Keratinocyte (primary cell): ENCODE measurements at regions not wholly inside any gene's neighbourhood (a gene's known extent, or its start where the extent isn't known, plus 50 kb on each side); places are given as distances from the start of the nearest gene placed in this dataset.
"Not testable (repeated sequence)": the region's sequence is repeated elsewhere in the genome, so short reads cannot be mapped to it uniquely, and the experiment has no call there.

ENCODE experiments used
- DNase-seq: peaks from one replicate; pipeline ENCODE4 v3.0.0-alpha.2; 2011; ENCODE audit warnings: low read depth, missing footprints, low spot score
- FAIRE-seq: peaks from 2 replicates; lab custom pipeline; 2011; peaks lifted over from hg19 to GRCh38; lab: Jason Lieb, UNC
- H2AFZ ChIP-seq: 2 replicates; pipeline ENCODE4 v1.6.0; 2012; ENCODE audit warnings: low read length, control low read depth, inconsistent platforms; ENCODE audit not compliant: control insufficient read depth
- H3K27ac ChIP-seq: 2 replicates; pipeline ENCODE4 v1.5.1; 2011; ENCODE audit warnings: low read length; ENCODE audit not compliant: control insufficient read depth, insufficient read depth
- H3K27me3 ChIP-seq: 3 replicates; pipeline ENCODE4 v1.6.0; 2011; ENCODE audit warnings: low read length; ENCODE audit not compliant: control insufficient read depth, insufficient read depth; ENCODE audit errors: extremely low read depth
- H3K36me3 ChIP-seq, 2 experiments: 2 replicates in 1 of 2; 3 replicates in 1 of 2; pipeline ENCODE4 v1.5.1; 2011; ENCODE audit warnings: low read length in 2 of 2, mild to moderate bottlenecking in 1 of 2; ENCODE audit not compliant: control insufficient read depth in 2 of 2, insufficient read depth in 2 of 2; ENCODE audit errors: extremely low read depth in 1 of 2
- H3K4me1 ChIP-seq: 3 replicates; pipeline ENCODE4 v1.5.1; 2011; ENCODE audit warnings: low read length; ENCODE audit not compliant: control insufficient read depth, insufficient read depth; ENCODE audit errors: extremely low read depth
- H3K4me2 ChIP-seq: 3 replicates; pipeline ENCODE4 v1.6.0; 2011; ENCODE audit warnings: low read depth, low read length; ENCODE audit not compliant: control insufficient read depth, insufficient read depth; ENCODE audit errors: extremely low read depth
- H3K4me3 ChIP-seq, 3 experiments: fragments of 200-600 bp in 1 of 3; sonication (generic) in 1 of 3; 2 replicates in 2 of 3; 3 replicates in 1 of 3; pipeline ENCODE4 v1.5.1; 2011 to 2016; ENCODE audit warnings: low read length in 3 of 3, mild to moderate bottlenecking in 3 of 3, control low read depth in 2 of 3, inconsistent platforms in 1 of 3, low read depth in 1 of 3, mixed read lengths in 1 of 3, mixed run types in 1 of 3, moderate library complexity in 1 of 3; ENCODE audit not compliant: control insufficient read depth in 2 of 3, insufficient read depth in 2 of 3; ENCODE audit errors: extremely low read depth in 1 of 3
- H3K79me2 ChIP-seq: 2 replicates; pipeline ENCODE4 v1.6.0; 2012; ENCODE audit warnings: low read length; ENCODE audit not compliant: control insufficient read depth, insufficient read depth
- H3K9ac ChIP-seq: 3 replicates; pipeline ENCODE4 v1.6.0; 2011; ENCODE audit warnings: low read length; ENCODE audit not compliant: control insufficient read depth, insufficient read depth; ENCODE audit errors: extremely low read depth
- H3K9me1 ChIP-seq: 3 replicates; pipeline ENCODE4 v1.6.0; 2011; ENCODE audit warnings: low read length; ENCODE audit not compliant: control insufficient read depth, insufficient read depth; ENCODE audit errors: extremely low read depth
- H3K9me3 ChIP-seq: 2 replicates; pipeline ENCODE4 v1.5.1; 2012; ENCODE audit warnings: low read depth, low read length; ENCODE audit not compliant: control insufficient read depth
- H4K20me1 ChIP-seq: 3 replicates; pipeline ENCODE4 v1.6.0; 2011; ENCODE audit warnings: low read length; ENCODE audit not compliant: control insufficient read depth, insufficient read depth; ENCODE audit errors: extremely low read depth
- EZH2 ChIP-seq: IDR thresholded peaks from one replicate; pipeline ENCODE4 v1.6.1; 2012; ENCODE audit warnings: inconsistent platforms, mild to moderate bottlenecking, low read length, moderate library complexity
- dilution Hi-C: fragments of 300-500 bp; cut with MboI; formaldehyde crosslinking; loops from one replicate; pipeline ENCODE4 v1.7.0; 2020; ENCODE audit warnings: low sequenced_read_pairs; ENCODE audit not compliant: extremely low pct_ligation_motif_present
- TF ChIP-seq, protein P1 (sequence below), 3 experiments: IDR thresholded peaks in 1 of 3; conservative IDR thresholded peaks in 1 of 3; optimal IDR thresholded peaks in 1 of 3; 2 replicates in 2 of 3; 3 replicates in 1 of 3; pipeline versions ENCODE3 to v1.5.1; 2011; ENCODE audit warnings: low read length in 3 of 3, mild to moderate bottlenecking in 3 of 3, moderate library complexity in 2 of 3, control low read depth in 1 of 3, inconsistent platforms in 1 of 3; ENCODE audit not compliant: insufficient read depth in 2 of 3; ENCODE audit errors: extremely low read depth in 1 of 3

DNA sequence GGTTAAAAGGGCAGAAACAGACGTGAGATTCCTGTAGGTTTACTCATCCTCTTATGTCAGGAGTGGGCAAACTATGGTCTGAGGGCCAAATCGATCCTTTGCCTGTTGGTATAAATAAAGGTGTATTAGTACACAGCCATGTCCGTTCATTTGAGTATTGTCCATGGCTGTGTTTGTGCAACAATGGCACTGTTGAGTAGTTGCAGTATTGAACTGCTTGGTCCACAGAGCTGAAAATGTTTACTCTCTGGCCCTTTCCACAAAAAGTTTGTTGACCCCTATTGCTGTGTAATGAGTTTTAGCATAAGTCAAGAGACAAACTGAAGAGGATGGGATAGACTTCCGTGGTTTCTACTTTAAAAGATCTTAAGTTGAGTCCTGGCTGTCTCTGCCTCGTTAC is 59.0 kb upstream of the MID1 start:
- FAIRE-seq = no peak
- Histone ChIP-seq H3K9ac (no peak overlapping the region), H3K9me3 (no peaks in the 10 kb centered on the region), H3K4me1 (no peaks in the 10 kb centered on the region), H3K36me3 (no peaks in the 10 kb centered on the region), H4K20me1 (no peaks in the 10 kb centered on the region), H3K4me2 (no peak overlapping the region), H2AFZ (no peak overlapping the region), H3K27ac (no peak overlapping the region), H3K4me3 (no peak overlapping the region), H3K27me3 (no peaks in the 10 kb centered on the region), H3K9me1 (no peaks in the 10 kb centered on the region), H3K79me2 (no peaks in the 10 kb centered on the region)
- TF ChIP-seq, protein P1, sequence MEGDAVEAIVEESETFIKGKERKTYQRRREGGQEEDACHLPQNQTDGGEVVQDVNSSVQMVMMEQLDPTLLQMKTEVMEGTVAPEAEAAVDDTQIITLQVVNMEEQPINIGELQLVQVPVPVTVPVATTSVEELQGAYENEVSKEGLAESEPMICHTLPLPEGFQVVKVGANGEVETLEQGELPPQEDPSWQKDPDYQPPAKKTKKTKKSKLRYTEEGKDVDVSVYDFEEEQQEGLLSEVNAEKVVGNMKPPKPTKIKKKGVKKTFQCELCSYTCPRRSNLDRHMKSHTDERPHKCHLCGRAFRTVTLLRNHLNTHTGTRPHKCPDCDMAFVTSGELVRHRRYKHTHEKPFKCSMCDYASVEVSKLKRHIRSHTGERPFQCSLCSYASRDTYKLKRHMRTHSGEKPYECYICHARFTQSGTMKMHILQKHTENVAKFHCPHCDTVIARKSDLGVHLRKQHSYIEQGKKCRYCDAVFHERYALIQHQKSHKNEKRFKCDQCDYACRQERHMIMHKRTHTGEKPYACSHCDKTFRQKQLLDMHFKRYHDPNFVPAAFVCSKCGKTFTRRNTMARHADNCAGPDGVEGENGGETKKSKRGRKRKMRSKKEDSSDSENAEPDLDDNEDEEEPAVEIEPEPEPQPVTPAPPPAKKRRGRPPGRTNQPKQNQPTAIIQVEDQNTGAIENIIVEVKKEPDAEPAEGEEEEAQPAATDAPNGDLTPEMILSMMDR (optimal IDR thresholded peaks at IDR 0.05 in 1 of 3, IDR thresholded peaks at IDR 0.05 in 1 of 3, conservative IDR thresholded peaks at IDR 0.05 in 1 of 3; ENCODE audit: extremely low read depth in 1 of 3, insufficient read depth in 2 of 3, low read length in 3 of 3) = no peak
- no peak for TF ChIP-seq EZH2
- DNase-seq = no peak
- dilution Hi-C loops = no loop called here

DNA sequence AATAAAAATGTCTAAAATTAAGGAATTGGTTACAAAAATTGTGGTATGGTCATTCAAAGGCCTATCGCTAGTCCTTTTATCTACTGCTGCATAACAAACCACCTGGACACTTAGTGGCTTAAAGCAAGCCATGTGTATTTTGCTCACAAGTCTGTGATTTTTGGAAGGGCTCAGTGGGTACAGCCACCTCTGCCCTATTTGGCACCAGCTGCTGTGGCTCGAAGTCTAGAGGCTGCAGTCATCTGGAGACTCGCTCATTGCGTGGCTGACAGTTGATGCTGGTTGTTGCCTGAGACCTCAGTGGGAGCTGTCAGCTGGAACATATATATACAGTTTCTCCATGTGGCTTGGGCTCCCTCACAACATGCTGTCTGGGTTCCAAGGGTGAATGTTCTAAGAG is 60.8 kb upstream of the MID1 start:
- FAIRE-seq (no peak), DNase-seq (no peak)
- Histone ChIP-seq H3K4me2 (no peak overlapping the region), H3K4me3 (no peak overlapping the region), H3K27ac (no peak overlapping the region), H3K9me1 (no peaks in the 10 kb centered on the region), H3K27me3 (no peaks in the 10 kb centered on the region), H2AFZ (no peak overlapping the region), H3K9me3 (no peaks in the 10 kb centered on the region), H3K9ac (no peak overlapping the region), H4K20me1 (no peaks in the 10 kb centered on the region), H3K4me1 (no peaks in the 10 kb centered on the region), H3K36me3 (no peaks in the 10 kb centered on the region), H3K79me2 (no peaks in the 10 kb centered on the region)
- dilution Hi-C loops = no loop called here
- TF ChIP-seq, protein P1 (optimal IDR thresholded peaks at IDR 0.05 in 1 of 3, IDR thresholded peaks at IDR 0.05 in 1 of 3, conservative IDR thresholded peaks at IDR 0.05 in 1 of 3; ENCODE audit: extremely low read depth in 1 of 3, insufficient read depth in 2 of 3, low read length in 3 of 3) = no peak
- no peak for TF ChIP-seq EZH2

DNA sequence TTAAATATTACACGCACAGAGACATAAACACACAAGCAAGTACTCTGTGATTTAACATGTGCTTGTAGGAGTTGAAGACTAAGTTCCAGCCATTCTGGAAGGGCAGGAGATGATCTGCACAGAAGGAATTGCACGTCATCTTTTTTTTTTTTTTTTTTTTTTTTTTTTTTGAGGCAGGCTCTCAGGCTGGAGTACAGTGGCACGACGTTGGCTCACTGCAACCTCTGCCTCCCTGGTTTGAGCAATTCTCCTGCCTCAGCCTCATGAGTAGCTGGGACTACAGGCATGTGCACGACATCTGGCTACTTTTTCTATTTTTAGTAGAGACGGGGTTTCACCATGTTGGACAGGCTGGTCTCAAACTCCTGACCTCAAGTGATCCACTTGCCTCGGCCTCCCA is 63.2 kb upstream of the MID1 start:
- not testable (repeated sequence) for H3K27me3 ChIP-seq

More for the DNA sequence above, 63.2 kb upstream of the MID1 start:
- H3K79me2 ChIP-seq, H3K4me1 ChIP-seq, H3K27ac ChIP-seq, H2AFZ ChIP-seq, H4K20me1 ChIP-seq, dilution Hi-C loops, H3K36me3 ChIP-seq, H3K9me3 ChIP-seq, FAIRE-seq, H3K4me3 ChIP-seq, DNase-seq, H3K4me2 ChIP-seq, H3K9me1 ChIP-seq, H3K9ac ChIP-seq: not testable (repeated sequence)
